IMR-90 (cell line): ENCODE measurements at regions not wholly inside any gene's neighbourhood (a gene's known extent, or its start where the extent isn't known, plus 50 kb on each side); places are given as distances from the start of the nearest gene placed in this dataset.

Source experiments
- ATAC-seq: fragments of 200-7000 bp; cut with Tn5 transposase; 2 replicates; pipeline ENCODE4 v1.9.1; 2020; ENCODE audit warnings: low read depth, mild to moderate bottlenecking, moderate library complexity
- BruUV-seq: library from RNA; stranded (reverse); fragments of 400-500 nt; replicated peaks from 2 replicates; lab custom pipeline; 2021; lab: Mats Ljungman, UMichigan
- CTCF ChIA-PET: fragments of 300-600 bp; formaldehyde crosslinking; extraction: SDS; loops from one replicate; lab custom pipeline; 2021; ENCODE audit warnings: antibody characterized with exemption; lab: Yijun Ruan, JAX
- POLR2A ChIA-PET: fragments of 300-600 bp; sonication (Branson Sonifier 250); formaldehyde crosslinking; loops from one replicate; lab custom pipeline; 2022; ENCODE audit warnings: antibody characterized with exemption; ENCODE audit not compliant: unreplicated experiment; lab: Charles Lee
- DNase-seq: peaks from one replicate; pipeline ENCODE4 v3.0.0; 2013
- H2AFZ ChIP-seq: replicated peaks from 2 replicates; pipeline ENCODE3; 2013; ENCODE audit warnings: low read length, mild to moderate bottlenecking; ENCODE audit not compliant: poor library complexity
- H2AK5ac ChIP-seq: 2 replicates; pipeline ENCODE4 v1.6.1; 2013; ENCODE audit warnings: low read depth, low read length, inconsistent platforms
- H2AK9ac ChIP-seq: replicated peaks from 2 replicates; pipeline ENCODE3; 2013; ENCODE audit warnings: mild to moderate bottlenecking, low read depth, low read length, moderate library complexity; ENCODE audit not compliant: poor library complexity
- H2BK120ac ChIP-seq: 2 replicates; pipeline ENCODE4 v1.6.1; 2013; ENCODE audit warnings: low read depth, low read length, inconsistent platforms
- H2BK15ac ChIP-seq: 3 replicates; pipeline ENCODE4 v1.6.1; 2013; ENCODE audit warnings: low read depth, low read length, inconsistent platforms
- H2BK20ac ChIP-seq: 2 replicates; pipeline ENCODE4 v1.6.1; 2013; ENCODE audit warnings: low read depth, mild to moderate bottlenecking, inconsistent platforms, low read length, moderate library complexity
- H2BK5ac ChIP-seq: 2 replicates; pipeline ENCODE4 v1.6.1; 2013; ENCODE audit warnings: mild to moderate bottlenecking, low read depth, low read length, inconsistent platforms; ENCODE audit not compliant: poor library complexity, severe bottlenecking
- H3K14ac ChIP-seq: replicated peaks from 2 replicates; pipeline ENCODE4 v1.6.1; 2013; ENCODE audit warnings: low read depth, low read length, inconsistent platforms
- H3K18ac ChIP-seq: 2 replicates; pipeline ENCODE4 v1.6.1; 2013; ENCODE audit warnings: low read depth, low read length, control low read depth
- H3K23ac ChIP-seq: 2 replicates; pipeline ENCODE4 v1.6.1; 2013; ENCODE audit warnings: low read depth, low read length, inconsistent platforms
- H3K27ac ChIP-seq: 2 replicates; pipeline ENCODE4 v1.5.1; 2013; ENCODE audit warnings: mild to moderate bottlenecking, control low read depth, low read length; ENCODE audit not compliant: insufficient read depth
- H3K27me3 ChIP-seq: 2 replicates; pipeline ENCODE4 v1.6.1; 2013; ENCODE audit warnings: low read length; ENCODE audit not compliant: control insufficient read depth, insufficient read depth
- H3K36me3 ChIP-seq: 2 replicates; pipeline ENCODE4 v1.6.1; 2013; ENCODE audit warnings: low read length, mixed read lengths; ENCODE audit not compliant: control insufficient read depth, insufficient read depth
- H3K4ac ChIP-seq: 2 replicates; pipeline ENCODE4 v1.6.1; 2013; ENCODE audit warnings: low read depth, low read length, inconsistent platforms
- H3K4me1 ChIP-seq: 2 replicates; pipeline ENCODE4 v1.6.1; 2013; ENCODE audit warnings: low read length, mixed read lengths; ENCODE audit not compliant: control insufficient read depth, insufficient read depth
- H3K4me2 ChIP-seq: 2 replicates; pipeline ENCODE4 v1.6.1; 2013; ENCODE audit warnings: low read depth, mild to moderate bottlenecking, control low read depth, low read length, moderate library complexity
- H3K4me3 ChIP-seq: 2 replicates; pipeline ENCODE4 v1.5.1; 2013; ENCODE audit warnings: low read depth, mild to moderate bottlenecking, control low read depth, low read length, moderate library complexity; ENCODE audit not compliant: insufficient read depth
- H3K56ac ChIP-seq: 2 replicates; pipeline ENCODE4 v1.6.1; 2013; ENCODE audit warnings: low read length, inconsistent platforms; ENCODE audit not compliant: insufficient read depth; ENCODE audit errors: extremely low read depth
- H3K79me1 ChIP-seq, 2 experiments: 2 replicates each; pipeline ENCODE4 v1.6.1; 2013; ENCODE audit warnings: low read length in 2 of 2, inconsistent platforms in 1 of 2, low read depth in 1 of 2
- H3K9ac ChIP-seq: 2 replicates; pipeline ENCODE4 v1.6.1; 2013; ENCODE audit warnings: low read depth, low read length, control low read depth
- H3K9me1 ChIP-seq: 2 replicates; pipeline ENCODE4 v1.6.1; 2013; ENCODE audit warnings: low read length, inconsistent platforms; ENCODE audit not compliant: insufficient read depth
- H3K9me3 ChIP-seq: 2 replicates; pipeline ENCODE4 v1.6.1; 2013; ENCODE audit warnings: low read length; ENCODE audit not compliant: control insufficient read depth, insufficient read depth
- H4K20me1 ChIP-seq: 2 replicates; pipeline ENCODE4 v1.6.1; 2013; ENCODE audit warnings: low read length, inconsistent platforms; ENCODE audit not compliant: insufficient read depth
- H4K5ac ChIP-seq: 2 replicates; pipeline ENCODE4 v1.6.1; 2013; ENCODE audit warnings: mild to moderate bottlenecking, low read depth, low read length, control low read depth
- H4K8ac ChIP-seq, 2 experiments: 2 replicates each; pipeline ENCODE4 v1.6.1; 2013; ENCODE audit warnings: low read depth in 2 of 2, low read length in 2 of 2, control low read depth in 1 of 2, inconsistent platforms in 1 of 2
- H4K91ac ChIP-seq: 2 replicates; pipeline ENCODE4 v1.6.1; 2013; ENCODE audit warnings: low read depth, low read length, inconsistent platforms; ENCODE audit not compliant: insufficient read depth
- BHLHE40 ChIP-seq: fragments of 150-350 bp; IDR thresholded peaks from 2 replicates; pipeline ENCODE4 v1.6.1; 2016; ENCODE audit warnings: mild to moderate bottlenecking, low read depth, low read length
- CHD1 ChIP-seq: IDR thresholded peaks from 2 replicates; pipeline ENCODE4 v1.6.1; 2012; ENCODE audit warnings: low read depth, low read length, improper control_type of control experiment
- FOS ChIP-seq: fragments of 150-350 bp; IDR thresholded peaks from 2 replicates; pipeline ENCODE4 v1.6.1; 2016; ENCODE audit warnings: low read depth, low read length
- MAFK ChIP-seq: IDR thresholded peaks from 2 replicates; pipeline ENCODE4 v1.6.1; 2012; ENCODE audit warnings: low read depth, low read length, improper control_type of control experiment
- MXI1 ChIP-seq: IDR thresholded peaks from 2 replicates; pipeline ENCODE4 v1.6.1; 2012; ENCODE audit warnings: low read depth, mild to moderate bottlenecking, low read length, moderate library complexity, borderline replicate concordance
- POLR2A ChIP-seq: IDR thresholded peaks from 2 replicates; pipeline ENCODE4 v1.6.1; 2012; ENCODE audit warnings: mild to moderate bottlenecking, low read depth, low read length
- RAD21 ChIP-seq: IDR thresholded peaks from 2 replicates; pipeline ENCODE4 v1.6.1; 2012; ENCODE audit warnings: low read length, improper control_type of control experiment
- USF2 ChIP-seq: fragments of 150-350 bp; IDR thresholded peaks from 2 replicates; pipeline ENCODE4 v1.6.1; 2017; ENCODE audit warnings: mild to moderate bottlenecking, antibody characterized with exemption, low read length, low read depth
- WGBS, 2 experiments: methylation state at CpG; one replicate each; pipeline versions ENCODE4 v1.1.5 to v1.1.7; 2013; ENCODE audit warnings: missing lambda C conversion rate in 2 of 2; ENCODE audit not compliant: insufficient read length in 1 of 2; ENCODE audit errors: extremely low coverage in 2 of 2; 5-methylcytosine and 5-hydroxymethylcytosine counted together
- dilution Hi-C: fragments of 300-500 bp; cut with HindIII; formaldehyde crosslinking; loops from one replicate; pipeline ENCODE4 v1.14.3; 2018; ENCODE audit warnings: low sequenced_read_pairs; ENCODE audit not compliant: unreplicated experiment
- in situ Hi-C: fragments of 300-500 bp; cut with MboI; formaldehyde crosslinking; loops from 3 replicates; pipeline ENCODE4 v1.14.3; 2019; ENCODE audit warnings: low sequenced_read_pairs, inconsistent platforms, mixed read lengths
- intact Hi-C: fragments of 100-400 bp; cut with micrococcal nuclease; formaldehyde crosslinking; loops from 2 replicates; pipeline ENCODE4 v1.10.0; 2022

- Histone ChIP-seq H3K36me3 (no peaks in the 10 kb centered on the region), H3K4ac (no peak overlapping the region), H2AK5ac (no peak overlapping the region), H4K5ac (no peak overlapping the region), H3K4me3 (no peak overlapping the region), H4K20me1 (no peaks in the 10 kb centered on the region), H4K8ac (no peak overlapping the region), H2BK5ac (no peak overlapping the region), H2AFZ (no peak overlapping the region), H3K4me1 (no peaks in the 10 kb centered on the region), H3K9ac (no peak overlapping the region), H3K79me1 (no peaks in the 10 kb centered on the region), H3K9me3 (no peaks in the 10 kb centered on the region), H2BK120ac (no peak overlapping the region), H3K18ac (no peak overlapping the region), H4K91ac (no peak overlapping the region), H3K14ac (no peak overlapping the region), H3K4me2 (no peak overlapping the region), H3K9me1 (no peaks in the 10 kb centered on the region), H2AK9ac (no peak overlapping the region), H3K56ac (no peak overlapping the region), H2BK15ac (no peak overlapping the region), H3K27ac (no peak overlapping the region), H3K23ac (no peak overlapping the region), H3K27me3 (peaks cover 4% of the 10 kb centered on the region; the same call in 1 of the 2 replicates), H2BK20ac (no peak overlapping the region)
- DNase-seq (no peak), ATAC-seq (peak; percentile 60)
- in situ Hi-C loops, result no loop called here
- intact Hi-C loops, result no loop called here
- POLR2A ChIA-PET, result no interaction called here
- TF ChIP-seq MXI1 (no peak), BHLHE40 (no peak), USF2 (no peak), FOS (no peak), RAD21 (no peak), POLR2A (no peak), CHD1 (no peak), MAFK (no peak)
- BruUV-seq, result no TSS peak
- dilution Hi-C loops, result no loop called here
- no CpG with 5 or more reads among the region's 3 CpGs for WGBS, 2 experiments
- CTCF ChIA-PET, result interaction anchor here (0.6 to 0.7 kb wide), 2 partner anchors 30 to 153 kb away, joined by 3 to 6 read pairs; no protein-coding TSS in a partner anchor
Observed at GRCh38 chrX:115503099-115503498, 57.9 kb upstream of the PLS3 start.
